K562 (cell line): ENCODE measurements at regions not wholly inside any gene's neighbourhood (a gene's known extent, or its start where the extent isn't known, plus 50 kb on each side); places are given as distances from the start of the nearest gene placed in this dataset.

Source experiments
- CHD7 ChIP-seq: fragments of 200-600 bp; sonication (generic); IDR thresholded peaks from one replicate; pipeline ENCODE4 v1.6.1; 2012; ENCODE audit warnings: mild to moderate bottlenecking, low read depth, low read length, inconsistent platforms
- ZNF282 ChIP-seq: sonication (generic); formaldehyde crosslinking; IDR thresholded peaks from 2 replicates; pipeline ENCODE4 v1.8.1; 2023; ENCODE audit warnings: missing genetic modification reagents

- TF ChIP-seq CHD7 (no peak), ZNF282 (CRISPR knock-in tag) (no peak)
Observed at GRCh38 chr16:51243936-51244436, 92.9 kb upstream of the SALL1 start (continued).
